H9 (cell line): ENCODE measurements at regions not wholly inside any gene's neighbourhood (a gene's known extent, or its start where the extent isn't known, plus 50 kb on each side); places are given as distances from the start of the nearest gene placed in this dataset.

Source experiments
- DNase-seq: peaks from one replicate; pipeline ENCODE4 v3.0.0-alpha.2; 2017
- H2AFZ ChIP-seq: one replicate; pipeline ENCODE4 v1.6.1; 2013; ENCODE audit warnings: mild to moderate bottlenecking, low read length, control low read depth, moderate library complexity
- H2AK5ac ChIP-seq: 2 replicates; pipeline ENCODE4 v1.6.1; 2013; ENCODE audit warnings: low read length, control low read depth, mixed read lengths; ENCODE audit not compliant: insufficient read length
- H2BK120ac ChIP-seq: one replicate; pipeline ENCODE4 v1.6.1; 2013; ENCODE audit warnings: low read depth, mild to moderate bottlenecking, low read length, control low read depth, inconsistent platforms; ENCODE audit not compliant: poor library complexity, severe bottlenecking
- H2BK12ac ChIP-seq: 2 replicates; pipeline ENCODE4 v1.6.1; 2013; ENCODE audit warnings: low read length, control low read depth, mixed read lengths, low read depth; ENCODE audit not compliant: insufficient read length
- H2BK15ac ChIP-seq: 2 replicates; pipeline ENCODE4 v1.6.1; 2013; ENCODE audit warnings: low read depth, low read length, control low read depth
- H2BK20ac ChIP-seq: one replicate; pipeline ENCODE4 v1.6.1; 2013; ENCODE audit warnings: low read depth, mild to moderate bottlenecking, low read length, control low read depth, inconsistent platforms; ENCODE audit not compliant: poor library complexity, severe bottlenecking
- H2BK5ac ChIP-seq: 2 replicates; pipeline ENCODE4 v1.6.1; 2013; ENCODE audit warnings: low read length, control low read depth, mixed read lengths; ENCODE audit not compliant: insufficient read length
- H3K14ac ChIP-seq: 2 replicates; pipeline ENCODE4 v1.6.1; 2013; ENCODE audit warnings: low read length, control low read depth; ENCODE audit not compliant: insufficient read depth
- H3K18ac ChIP-seq: 2 replicates; pipeline ENCODE4 v1.6.1; 2013; ENCODE audit warnings: low read depth, mild to moderate bottlenecking, mixed read lengths, low read length, control low read depth; ENCODE audit not compliant: insufficient read length
- H3K23ac ChIP-seq: 2 replicates; pipeline ENCODE4 v1.6.1; 2013; ENCODE audit warnings: low read length, control low read depth, mixed read lengths, low read depth; ENCODE audit not compliant: insufficient read length
- H3K23me2 ChIP-seq: 2 replicates; pipeline ENCODE4 v1.6.1; 2013; ENCODE audit warnings: low read depth, mild to moderate bottlenecking, mixed read lengths, low read length, control low read depth; ENCODE audit not compliant: insufficient read length, poor library complexity, severe bottlenecking
- H3K27ac ChIP-seq: 2 replicates; pipeline ENCODE4 v1.5.1; 2013; ENCODE audit warnings: low read length, control low read depth, mixed read lengths, low read depth; ENCODE audit not compliant: insufficient read length
- H3K27me3 ChIP-seq: 2 replicates; pipeline ENCODE4 v1.6.1; 2013; ENCODE audit warnings: low read length, control low read depth, inconsistent platforms; ENCODE audit not compliant: insufficient read depth
- H3K4ac ChIP-seq: 2 replicates; pipeline ENCODE4 v1.6.1; 2013; ENCODE audit warnings: low read depth, mild to moderate bottlenecking, control low read depth, inconsistent platforms, low read length, moderate library complexity
- H3K4me1 ChIP-seq: 2 replicates; pipeline ENCODE4 v1.6.1; 2013; ENCODE audit warnings: low read length, control low read depth, inconsistent platforms; ENCODE audit not compliant: insufficient read depth
- H3K4me2 ChIP-seq: 2 replicates; pipeline ENCODE4 v1.6.1; 2013; ENCODE audit warnings: low read length, control low read depth, mixed read lengths; ENCODE audit not compliant: insufficient read length, insufficient read depth
- H3K56ac ChIP-seq: 2 replicates; pipeline ENCODE4 v1.6.1; 2013; ENCODE audit warnings: low read depth, mild to moderate bottlenecking, mixed read lengths, low read length, control low read depth; ENCODE audit not compliant: insufficient read length
- H3K79me1 ChIP-seq: 2 replicates; pipeline ENCODE4 v1.6.1; 2013; ENCODE audit warnings: low read depth, mild to moderate bottlenecking, moderate library complexity, low read length, control low read depth, inconsistent platforms; ENCODE audit not compliant: insufficient read depth, poor library complexity, severe bottlenecking
- H3K79me2 ChIP-seq: 2 replicates; pipeline ENCODE4 v1.6.1; 2013; ENCODE audit warnings: low read length, control low read depth, inconsistent platforms; ENCODE audit not compliant: insufficient read depth
- H3K9ac ChIP-seq: 2 replicates; pipeline ENCODE4 v1.6.1; 2013; ENCODE audit warnings: low read length, control low read depth, mixed read lengths; ENCODE audit not compliant: insufficient read length; ENCODE audit errors: extremely low read depth
- H3K9me3 ChIP-seq: one replicate; pipeline ENCODE4 v1.6.1; 2013; ENCODE audit warnings: low read depth, low read length, inconsistent platforms; ENCODE audit not compliant: control insufficient read depth
- H3T11ph ChIP-seq: one replicate; pipeline ENCODE4 v1.6.1; 2013; ENCODE audit warnings: mild to moderate bottlenecking, low read length, control low read depth, inconsistent platforms
- H4K20me1 ChIP-seq: one replicate; pipeline ENCODE4 v1.6.1; 2013; ENCODE audit not compliant: control insufficient read depth, insufficient read length, insufficient read depth
- H4K5ac ChIP-seq: 2 replicates; pipeline ENCODE4 v1.6.1; 2013; ENCODE audit warnings: low read depth, mild to moderate bottlenecking, mixed read lengths, low read length, control low read depth; ENCODE audit not compliant: insufficient read length
- H4K8ac ChIP-seq: replicated peaks from 2 replicates; pipeline ENCODE4 v1.6.1; 2013; ENCODE audit warnings: low read length, control low read depth, mixed read lengths, low read depth; ENCODE audit not compliant: insufficient read length
- H4K91ac ChIP-seq: 2 replicates; pipeline ENCODE4 v1.6.1; 2013; ENCODE audit warnings: low read depth, mild to moderate bottlenecking, moderate library complexity, mixed read lengths, low read length, control low read depth; ENCODE audit not compliant: insufficient read length
- H3K27ac Mint-ChIP-seq, 3 experiments: 2 replicates in 2 of 3; 3 replicates in 1 of 3; pipeline ENCODE4 v1.8.0; 2020 to 2021; ENCODE audit warnings: mixed read lengths in 3 of 3, mild to moderate bottlenecking in 1 of 3, moderate library complexity in 1 of 3
- H3K27me3 Mint-ChIP-seq: 2 replicates; pipeline ENCODE4 v1.8.0; 2021; ENCODE audit warnings: low read depth, mild to moderate bottlenecking, moderate library complexity, mixed read lengths
- H3K36me3 Mint-ChIP-seq, 3 experiments: 2 replicates in 2 of 3; 3 replicates in 1 of 3; pipeline ENCODE4 v1.8.0; 2020 to 2021; ENCODE audit warnings: low read depth in 3 of 3, mixed read lengths in 3 of 3; ENCODE audit not compliant: insufficient read depth in 1 of 3
- H3K4me1 Mint-ChIP-seq, 2 experiments: 2 replicates each; pipeline ENCODE4 v1.8.0; 2020; ENCODE audit warnings: mixed read lengths in 2 of 2
- H3K4me3 Mint-ChIP-seq, 2 experiments: 2 replicates in 1 of 2; 3 replicates in 1 of 2; pipeline ENCODE4 v1.8.0; 2020 to 2021; ENCODE audit warnings: mild to moderate bottlenecking in 2 of 2, mixed read lengths in 2 of 2, moderate library complexity in 1 of 2
- H3K9me3 Mint-ChIP-seq, 2 experiments: 2 replicates in 1 of 2; 3 replicates in 1 of 2; pipeline ENCODE4 v1.8.0; 2020; ENCODE audit warnings: mild to moderate bottlenecking in 2 of 2, mixed read lengths in 2 of 2, moderate library complexity in 1 of 2
- CTCF ChIP-seq: fragments of 200-600 bp; sonication (generic); conservative IDR thresholded peaks from 3 replicates; pipeline ENCODE4 v1.8.0; 2021; ENCODE audit warnings: antibody characterized with exemption, mild to moderate bottlenecking
- WGBS: extraction: QIAGEN DNeasy Blood & Tissue Kit; methylation state at CpG from one replicate; pipeline ENCODE4 v1.1.7; 2013; ENCODE audit warnings: missing lambda C conversion rate, low lambda C conversion rate, mixed read lengths; ENCODE audit not compliant: insufficient read length; ENCODE audit errors: extremely low coverage; 5-methylcytosine and 5-hydroxymethylcytosine counted together

- Histone ChIP-seq H2AK5ac (no peak overlapping the region), H2AFZ (no peak overlapping the region), H3K18ac (no peak overlapping the region), H2BK20ac (no peak overlapping the region), H2BK120ac (no peak overlapping the region), H3K9ac (no peak overlapping the region), H2BK5ac (no peak overlapping the region), H4K5ac (no peak overlapping the region), H4K91ac (no peak overlapping the region), H3K79me2 (no peaks in the 10 kb centered on the region), H3T11ph (no peak overlapping the region), H3K23me2 (no peaks in the 10 kb centered on the region), H3K23ac (no peak overlapping the region), H3K4me2 (no peak overlapping the region), H2BK12ac (no peak overlapping the region), H3K27me3 (no peaks in the 10 kb centered on the region), H3K9me3 (no peaks in the 10 kb centered on the region), H4K8ac (no peak overlapping the region), H3K4me1 (no peaks in the 10 kb centered on the region), H3K56ac (no peak overlapping the region), H2BK15ac (no peak overlapping the region), H3K4ac (no peak overlapping the region), H3K79me1 (no peaks in the 10 kb centered on the region), H3K27ac (no peak overlapping the region), H4K20me1 (no peaks in the 10 kb centered on the region), H3K14ac (no peak overlapping the region)
- H3K4me3 Mint-ChIP-seq = no peak overlapping the region
- peaks cover 12% of the 10 kb centered on the region for H3K27me3 Mint-ChIP-seq
- DNase-seq = no peak
- H3K4me1 Mint-ChIP-seq = peaks cover 5 to 6% of the 10 kb centered on the region in 2 experiments; a peak in 3 of 4 replicates
- H3K9me3 Mint-ChIP-seq = no peaks in the 10 kb centered on the region; a peak in 1 of 5 replicates
- no peaks in the 10 kb centered on the region for H3K36me3 Mint-ChIP-seq
- H3K27ac Mint-ChIP-seq = no peak overlapping the region
- WGBS = no CpG with 5 or more reads among the region's 5 CpGs
- TF ChIP-seq CTCF = peak; percentile 37; the same call in 2 of the 3 replicates
Measured at GRCh38 chr7:127304087-127304486, 51.3 kb upstream of the GRM8 start.
